ENCODE measurements at regions not wholly inside any gene's neighbourhood (a gene's known extent, or its start where the extent isn't known, plus 50 kb on each side); places are given as distances from the start of the nearest gene placed in this dataset.
"Not testable (repeated sequence)": the region's sequence is repeated elsewhere in the genome, so short reads cannot be mapped to it uniquely, and the experiment has no call there.

GRCh38 chr9:97248252-97248651 is 59.2 kb upstream of the CCDC180 start:
- DNase-seq = not testable (repeated sequence)

DNA sequence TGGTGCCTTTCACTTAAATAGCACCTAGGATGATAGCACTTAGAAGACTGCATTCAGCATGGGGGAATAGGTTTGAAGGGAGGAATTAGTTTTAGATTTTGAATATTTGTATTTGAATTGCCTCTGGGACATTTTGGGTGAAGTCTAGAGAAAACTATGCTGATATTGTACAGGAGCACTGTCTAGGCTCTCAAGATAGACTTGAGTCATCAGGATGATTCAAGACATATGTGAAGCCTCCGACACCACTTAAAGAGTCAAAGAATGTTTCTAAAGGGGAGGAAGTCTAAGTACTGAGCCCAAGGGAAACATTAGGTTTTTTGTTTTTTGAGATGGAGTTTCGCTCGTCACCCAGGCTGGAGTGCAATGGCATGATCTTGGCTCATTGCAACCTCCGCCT is 63.9 kb upstream of the CCDC180 start:
- peak; percentile 5 for DNase-seq

DNA sequence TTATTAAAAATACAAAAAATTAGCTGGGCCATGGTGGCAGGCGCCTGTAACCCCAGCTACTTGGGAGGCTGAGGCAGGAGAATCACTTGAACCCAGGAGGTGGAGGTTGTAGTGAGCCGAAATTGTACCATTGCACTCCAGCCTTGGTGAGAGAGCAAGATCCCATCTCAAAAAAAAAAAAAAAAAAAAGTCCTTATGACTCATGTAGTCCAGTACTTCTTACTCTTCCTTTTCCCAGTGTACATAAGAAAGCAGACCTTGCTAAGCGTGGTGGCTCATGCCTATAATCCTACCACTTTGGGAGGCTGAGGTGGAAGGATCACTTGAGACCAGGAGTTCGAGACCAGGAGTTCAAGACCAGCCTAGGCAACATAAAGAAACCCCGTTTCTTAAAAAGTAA is 66.0 kb upstream of the CCDC180 start:
- not testable (repeated sequence) for DNase-seq

DNA sequence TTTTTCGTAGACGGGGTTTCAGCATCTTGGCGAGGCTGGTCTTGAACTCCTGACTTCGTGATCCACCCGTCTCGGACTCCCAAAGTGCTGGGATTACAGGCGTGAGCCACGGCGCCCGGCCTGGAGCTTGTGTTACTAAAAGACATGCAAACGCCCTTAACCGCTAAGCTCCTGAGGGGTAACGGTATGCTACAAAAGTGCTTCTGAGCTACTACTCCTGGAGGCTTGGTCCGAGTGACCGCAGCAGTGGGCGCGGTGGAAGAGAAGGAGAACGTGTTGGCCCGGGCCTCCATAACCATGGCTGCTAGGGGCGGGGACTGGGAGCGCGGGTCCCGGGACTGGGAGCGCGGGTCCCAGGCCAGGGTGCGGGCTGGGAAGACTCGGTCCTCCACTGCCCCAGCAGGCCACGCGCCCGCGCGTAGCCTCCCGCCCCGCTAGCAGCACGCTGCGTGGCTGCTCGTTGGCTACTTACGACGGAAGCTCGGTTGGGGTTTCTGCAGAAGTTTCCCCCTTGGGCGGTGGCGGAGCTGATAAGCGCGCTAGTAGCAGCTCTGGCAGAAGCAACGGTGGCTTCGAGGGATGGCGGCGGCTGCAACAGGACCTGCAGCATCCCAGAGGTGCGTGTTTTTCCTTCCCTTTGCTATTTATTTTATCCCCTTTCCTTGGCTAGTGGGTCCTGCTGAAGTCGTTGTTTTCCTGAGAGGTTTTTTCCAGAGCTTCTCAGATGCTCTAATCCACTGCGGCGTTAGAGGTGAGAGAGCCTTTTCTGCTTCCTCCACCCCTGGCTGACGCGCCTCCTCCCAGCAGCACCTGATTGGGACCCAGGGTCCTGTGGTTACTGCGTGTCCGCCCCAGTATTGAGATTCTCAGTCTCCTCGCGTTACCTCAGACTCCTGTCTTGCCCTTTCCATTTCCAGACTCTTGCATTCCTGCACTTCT is 69.2 kb upstream of the CCDC180 start:
- DNase-seq = peak; percentile 77

DNA sequence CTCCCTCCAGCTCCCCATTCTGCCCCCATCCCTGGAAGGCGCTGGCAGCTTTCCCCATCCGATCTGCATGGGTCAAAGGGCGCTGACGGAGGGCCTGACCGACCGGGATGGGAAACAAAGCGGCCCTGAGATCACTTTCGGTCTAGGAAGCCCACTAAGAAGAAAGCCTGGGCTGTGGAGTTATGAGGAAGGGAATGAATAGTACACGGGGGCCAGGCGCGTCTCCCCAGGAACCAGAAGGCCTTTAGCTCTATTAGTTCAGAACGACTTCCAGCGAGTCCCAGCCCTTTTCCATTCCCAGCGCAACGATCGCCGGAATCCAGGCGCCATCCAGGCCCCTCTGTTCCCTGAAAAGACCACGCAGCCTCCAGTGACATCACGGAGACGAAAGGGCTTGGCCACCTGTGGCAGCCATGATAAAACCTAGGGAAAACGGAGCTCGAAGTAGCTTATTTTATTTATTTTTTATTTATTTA is 70.1 kb upstream of the CCDC180 start:
- no peak for DNase-seq

GRCh38 chr9:97233009-97233400 is 74.5 kb upstream of the CCDC180 start:
- DNase-seq = not testable (repeated sequence)

GRCh38 chr9:97232060-97233008 is 75.1 kb upstream of the CCDC180 start:
- not testable (repeated sequence) for DNase-seq

GRCh38 chr9:97222393-97222792 is 85.1 kb upstream of the CCDC180 start:
- DNase-seq = not testable (repeated sequence)

- DNase-seq = peak; percentile 60
Measured at GRCh38 chr9:97221478-97222355, 85.7 kb upstream of the CCDC180 start.

DNA sequence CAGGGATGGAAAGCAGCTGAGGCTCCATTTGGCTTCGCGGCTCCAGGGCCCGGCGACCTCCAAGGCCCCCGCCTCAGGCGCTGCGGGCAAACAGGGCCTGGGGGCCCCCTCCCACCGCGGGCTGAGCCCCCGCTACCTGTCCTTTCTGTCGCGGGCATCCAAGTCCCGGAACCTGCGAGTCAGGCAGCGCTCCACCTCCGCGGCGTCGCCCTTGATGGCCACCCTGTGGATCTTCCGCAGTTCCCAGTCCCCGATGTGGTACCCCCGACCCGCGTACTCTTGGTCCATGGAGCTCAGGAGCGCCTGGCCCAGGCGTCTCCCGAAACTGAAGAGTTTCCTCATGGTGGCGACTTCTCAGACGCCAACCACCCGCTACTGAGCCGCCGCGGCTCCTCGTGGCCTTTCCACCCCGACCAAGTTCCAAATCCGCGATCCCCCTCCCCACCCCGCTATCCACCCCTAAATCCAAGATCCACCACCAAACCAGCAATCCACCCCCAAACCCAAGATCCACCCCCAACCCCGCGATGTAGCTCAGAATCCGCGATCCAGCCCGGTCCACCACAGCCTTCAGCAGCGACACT is 86.5 kb upstream of the CCDC180 start:
- no peak for DNase-seq

- DNase-seq = not testable (repeated sequence)
Measured at GRCh38 chr9:97220396-97220795, 87.1 kb upstream of the CCDC180 start.

DNA sequence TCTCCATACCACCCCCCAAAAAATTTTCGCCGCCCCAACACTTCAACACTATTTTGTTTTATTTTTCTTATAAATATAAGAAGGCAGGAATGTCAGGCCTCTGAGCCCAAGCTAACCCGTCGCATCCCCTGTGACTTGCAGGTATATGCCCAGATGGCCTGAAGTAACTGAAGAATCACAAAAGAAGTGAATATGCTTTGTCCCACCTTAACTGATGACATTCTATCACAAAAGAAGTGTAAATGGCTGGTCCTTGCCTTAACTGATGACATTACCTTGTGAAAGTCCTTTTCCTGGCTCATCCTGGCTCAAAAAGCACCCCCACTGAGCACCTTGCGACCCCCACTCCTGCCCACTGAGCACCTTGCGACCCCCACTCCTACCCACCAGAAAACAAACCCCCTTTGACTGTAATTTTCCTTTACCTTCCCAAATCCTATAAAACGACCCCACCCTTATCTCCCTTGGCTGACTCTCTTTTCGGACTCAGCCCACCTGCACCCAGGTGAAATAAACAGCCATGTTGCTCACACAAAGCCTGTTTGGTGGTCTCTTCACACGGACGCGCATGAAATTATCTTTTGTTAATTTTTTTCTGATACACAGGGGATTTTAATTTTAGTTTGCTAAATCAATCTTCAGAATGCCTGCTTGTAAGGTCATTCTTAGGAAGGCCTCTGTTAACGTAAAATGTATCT is 87.9 kb upstream of the CCDC180 start:
- not testable (repeated sequence) for DNase-seq

DNA sequence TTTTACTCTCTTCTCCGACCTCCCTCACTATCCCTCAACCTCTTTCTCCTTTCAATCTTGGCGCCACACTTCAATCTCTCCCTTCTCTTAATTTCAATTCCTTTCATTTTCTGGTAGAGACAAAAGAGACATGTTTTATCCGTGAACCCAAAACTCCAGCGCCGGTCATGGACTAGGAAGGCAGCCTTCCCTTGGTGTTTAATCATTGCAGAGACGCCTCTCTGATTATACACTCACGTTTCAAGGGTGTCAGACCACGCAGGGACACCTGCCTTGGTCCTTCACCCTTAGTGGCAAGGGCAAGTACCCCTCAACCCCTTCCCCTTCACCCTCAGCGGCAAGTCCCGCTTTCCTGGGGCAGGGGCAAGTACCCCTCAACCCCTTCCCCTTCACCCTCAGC is 92.3 kb upstream of the CCDC180 start:
- DNase-seq = not testable (repeated sequence)

DNA sequence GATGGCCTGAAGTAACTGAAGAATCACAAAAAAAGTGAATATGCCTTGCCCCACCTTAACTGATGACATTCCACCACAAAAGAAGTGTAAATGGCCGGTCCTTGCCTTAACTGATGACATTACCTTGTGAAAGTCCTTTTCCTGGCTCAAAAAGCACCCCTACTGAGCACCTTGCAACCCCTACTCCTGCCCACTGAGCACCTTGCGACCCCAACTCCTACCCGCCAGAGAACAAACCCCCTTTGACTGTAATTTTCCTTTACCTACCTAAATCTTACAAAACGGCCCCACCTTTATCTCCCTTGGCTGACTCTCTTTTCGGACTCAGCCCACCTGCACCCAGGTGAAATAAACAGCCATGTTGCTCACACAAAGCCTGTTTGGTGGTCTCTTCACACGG is 92.9 kb upstream of the CCDC180 start:
- DNase-seq = not testable (repeated sequence)

DNA sequence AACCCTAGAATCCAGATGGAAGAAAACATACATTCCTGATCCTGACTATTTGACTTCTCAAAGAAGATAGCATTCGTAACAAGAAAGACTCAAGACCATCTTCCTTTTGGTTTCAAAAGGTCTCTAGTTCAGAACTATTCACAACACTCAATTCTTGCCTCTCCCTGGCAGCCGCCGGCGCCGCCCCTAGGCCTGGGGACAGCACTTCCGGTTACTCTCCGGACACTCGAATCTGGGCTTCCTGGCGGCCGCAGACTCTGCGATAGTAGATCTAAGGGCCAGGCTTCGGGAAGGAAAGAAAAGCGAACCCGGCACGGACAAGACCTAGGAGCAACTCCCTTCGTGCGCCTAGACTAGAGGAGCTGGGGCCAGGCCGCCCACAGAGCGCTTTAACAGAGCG is 107.8 kb upstream of the CCDC180 start:
- not testable (repeated sequence) for DNase-seq

- DNase-seq = not testable (repeated sequence)
Measured at GRCh38 chr9:97193767-97194166, 113.7 kb upstream of the CCDC180 start.

DNA sequence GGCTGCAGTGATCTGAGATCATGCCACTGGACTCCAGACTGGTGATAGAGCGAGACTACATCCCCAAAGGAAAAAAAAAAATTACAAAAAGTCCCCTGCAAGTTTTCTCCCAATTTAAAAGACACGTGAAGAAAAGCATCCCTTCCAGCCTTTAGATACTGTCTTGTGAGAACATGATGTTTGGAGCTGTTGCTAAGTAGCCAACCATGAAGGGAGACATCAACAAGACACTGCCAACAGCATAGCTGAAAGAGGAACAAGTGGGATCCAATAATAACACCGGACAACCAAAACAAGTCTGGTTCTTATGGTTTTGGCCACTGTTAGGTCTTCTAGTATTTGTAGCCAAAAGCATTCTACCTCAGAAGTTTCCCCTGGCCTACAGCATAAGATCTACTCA is 118.9 kb upstream of the CCDC180 start:
- DNase-seq = no peak

- not testable (repeated sequence) for DNase-seq
Measured at GRCh38 chr9:97187706-97188105, 119.8 kb upstream of the CCDC180 start.

DNA sequence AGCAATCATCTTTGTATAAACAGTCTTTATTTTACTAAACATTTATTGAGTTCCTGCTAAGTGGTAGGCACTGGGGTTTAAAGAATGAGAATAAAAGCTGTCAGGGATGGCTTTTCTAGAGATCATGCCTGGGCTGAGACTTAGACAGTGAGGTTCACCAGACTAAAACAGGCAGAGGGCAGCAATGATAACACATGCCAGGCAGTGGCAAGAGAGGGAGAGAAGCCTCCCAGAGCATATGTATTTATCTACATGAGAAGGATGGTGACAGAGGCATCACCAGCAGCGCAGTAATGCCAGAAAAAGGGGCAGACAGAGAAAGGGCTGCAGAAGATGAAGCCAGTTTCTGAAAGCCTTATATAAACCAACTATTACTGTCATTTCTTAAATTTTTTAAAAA is 121.0 kb upstream of the CCDC180 start:
- DNase-seq = no peak

DNA sequence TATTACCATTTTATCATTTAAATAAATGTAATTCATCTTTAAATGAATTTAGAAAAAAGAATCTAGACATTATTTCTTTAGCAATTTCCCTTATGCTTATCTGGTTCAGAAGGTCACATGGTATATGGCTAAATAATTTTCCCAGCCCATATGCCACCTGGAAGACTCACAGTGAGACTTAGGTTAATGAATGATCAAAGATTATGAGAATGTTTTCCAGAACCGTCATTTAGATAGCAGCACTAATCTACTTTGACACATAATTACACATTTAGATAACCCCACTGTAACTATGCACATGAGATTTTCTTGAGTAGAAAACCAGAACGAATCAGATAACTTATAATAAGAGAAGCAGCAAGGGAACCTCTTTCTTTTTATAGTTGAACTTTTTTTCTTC is 124.9 kb upstream of the CCDC180 start:
- not testable (repeated sequence) for DNase-seq

DNA sequence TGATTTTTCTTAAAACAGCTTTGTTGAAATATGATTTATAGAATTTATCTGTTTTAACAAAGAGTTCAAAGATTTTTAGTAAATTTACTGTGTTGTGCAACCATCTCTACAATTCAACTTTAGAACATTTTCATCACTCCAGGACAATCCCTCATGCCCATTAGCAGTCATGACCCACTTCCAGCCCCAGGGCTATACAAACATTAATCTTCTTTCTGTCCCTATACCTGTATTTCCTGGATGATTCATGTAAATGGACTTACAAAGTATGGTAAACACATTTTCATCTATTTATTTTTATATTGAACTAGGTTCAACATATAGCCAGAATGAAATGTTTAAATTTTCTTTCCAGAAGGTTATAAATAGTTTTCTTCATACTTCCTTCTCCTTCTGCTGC is 127.8 kb upstream of the CCDC180 start:
- DNase-seq = no peak

All from fibroblast of skin of scalp (primary cell).